HL-60 (cell line): ENCODE measurements at regions not wholly inside any gene's neighbourhood (a gene's known extent, or its start where the extent isn't known, plus 50 kb on each side); places are given as distances from the start of the nearest gene placed in this dataset.

Experiments
- DNase-seq, 2 experiments: peaks; one replicate each; pipeline ENCODE4 v3.0.0-alpha.2; 2010 to 2020; ENCODE audit warnings: low read depth in 1 of 2, low spot score in 1 of 2
- H3K27ac ChIP-seq: fragments of 250-450 bp; sonication (Bioruptor Pico); replicated peaks from 2 replicates; pipeline ENCODE4 v1.5.1; 2020; ENCODE audit warnings: mild to moderate bottlenecking, moderate library complexity
- H3K27me3 ChIP-seq: fragments of 250-450 bp; sonication (Bioruptor Pico); 2 replicates; pipeline ENCODE4 v1.5.1; 2021; ENCODE audit warnings: mild to moderate bottlenecking, moderate library complexity; ENCODE audit not compliant: insufficient read depth, poor library complexity, severe bottlenecking
- H3K4me3 ChIP-seq: replicated peaks from 2 replicates; pipeline ENCODE4 v1.5.1; 2011; ENCODE audit warnings: mild to moderate bottlenecking, control low read depth, low read length; ENCODE audit not compliant: insufficient read depth
- GABPA ChIP-seq: IDR thresholded peaks from 2 replicates; pipeline ENCODE4 v1.6.1; 2012; ENCODE audit warnings: low read depth
- POLR2AphosphoS5 ChIP-seq: IDR thresholded peaks from 2 replicates; pipeline ENCODE4 v1.6.1; 2012; ENCODE audit warnings: low read depth
- SPI1 ChIP-seq: IDR thresholded peaks from 2 replicates; pipeline ENCODE4 v1.6.1; 2012; ENCODE audit warnings: low read depth, mild to moderate bottlenecking, borderline replicate concordance
- TF ChIP-seq, protein P1 (sequence below): IDR thresholded peaks from 2 replicates; pipeline ENCODE4 v1.6.1; 2012; ENCODE audit warnings: low read depth; ENCODE audit not compliant: insufficient replicate concordance
- TF ChIP-seq, protein P2 (sequence below): IDR thresholded peaks from one replicate; pipeline ENCODE4 v1.5.1; 2011; ENCODE audit warnings: low read length, control low read depth, inconsistent platforms; ENCODE audit not compliant: insufficient read depth

DNA sequence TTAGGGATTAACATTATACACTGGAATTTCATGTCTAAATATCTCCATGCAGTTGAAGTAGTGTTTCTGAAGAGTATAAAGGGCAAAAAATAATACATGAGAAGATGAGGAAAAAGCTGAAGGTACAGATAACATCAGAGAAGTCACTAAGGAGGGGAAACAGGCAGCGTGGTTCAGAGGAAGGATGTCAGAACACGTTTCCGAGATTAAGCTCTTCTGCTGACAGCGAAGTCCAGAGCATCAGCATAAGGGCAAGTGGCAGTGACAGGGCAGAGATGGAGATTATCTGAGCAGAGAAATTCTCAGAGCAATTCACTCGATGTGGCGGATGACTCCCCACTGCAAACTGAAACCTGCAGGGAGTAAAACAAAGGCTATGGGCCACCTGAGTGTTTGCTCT lies 443.2 kb upstream of the FRG1 start:
- H3K4me3 ChIP-seq: no peak overlapping the region
- H3K27ac ChIP-seq: no peak overlapping the region
- no peak for DNase-seq
- no peaks in the 10 kb centered on the region for H3K27me3 ChIP-seq
- TF ChIP-seq, protein P1, sequence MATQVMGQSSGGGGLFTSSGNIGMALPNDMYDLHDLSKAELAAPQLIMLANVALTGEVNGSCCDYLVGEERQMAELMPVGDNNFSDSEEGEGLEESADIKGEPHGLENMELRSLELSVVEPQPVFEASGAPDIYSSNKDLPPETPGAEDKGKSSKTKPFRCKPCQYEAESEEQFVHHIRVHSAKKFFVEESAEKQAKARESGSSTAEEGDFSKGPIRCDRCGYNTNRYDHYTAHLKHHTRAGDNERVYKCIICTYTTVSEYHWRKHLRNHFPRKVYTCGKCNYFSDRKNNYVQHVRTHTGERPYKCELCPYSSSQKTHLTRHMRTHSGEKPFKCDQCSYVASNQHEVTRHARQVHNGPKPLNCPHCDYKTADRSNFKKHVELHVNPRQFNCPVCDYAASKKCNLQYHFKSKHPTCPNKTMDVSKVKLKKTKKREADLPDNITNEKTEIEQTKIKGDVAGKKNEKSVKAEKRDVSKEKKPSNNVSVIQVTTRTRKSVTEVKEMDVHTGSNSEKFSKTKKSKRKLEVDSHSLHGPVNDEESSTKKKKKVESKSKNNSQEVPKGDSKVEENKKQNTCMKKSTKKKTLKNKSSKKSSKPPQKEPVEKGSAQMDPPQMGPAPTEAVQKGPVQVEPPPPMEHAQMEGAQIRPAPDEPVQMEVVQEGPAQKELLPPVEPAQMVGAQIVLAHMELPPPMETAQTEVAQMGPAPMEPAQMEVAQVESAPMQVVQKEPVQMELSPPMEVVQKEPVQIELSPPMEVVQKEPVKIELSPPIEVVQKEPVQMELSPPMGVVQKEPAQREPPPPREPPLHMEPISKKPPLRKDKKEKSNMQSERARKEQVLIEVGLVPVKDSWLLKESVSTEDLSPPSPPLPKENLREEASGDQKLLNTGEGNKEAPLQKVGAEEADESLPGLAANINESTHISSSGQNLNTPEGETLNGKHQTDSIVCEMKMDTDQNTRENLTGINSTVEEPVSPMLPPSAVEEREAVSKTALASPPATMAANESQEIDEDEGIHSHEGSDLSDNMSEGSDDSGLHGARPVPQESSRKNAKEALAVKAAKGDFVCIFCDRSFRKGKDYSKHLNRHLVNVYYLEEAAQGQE: no peak
- TF ChIP-seq GABPA (no peak), POLR2AphosphoS5 (no peak), SPI1 (no peak)
- TF ChIP-seq, protein P2, sequence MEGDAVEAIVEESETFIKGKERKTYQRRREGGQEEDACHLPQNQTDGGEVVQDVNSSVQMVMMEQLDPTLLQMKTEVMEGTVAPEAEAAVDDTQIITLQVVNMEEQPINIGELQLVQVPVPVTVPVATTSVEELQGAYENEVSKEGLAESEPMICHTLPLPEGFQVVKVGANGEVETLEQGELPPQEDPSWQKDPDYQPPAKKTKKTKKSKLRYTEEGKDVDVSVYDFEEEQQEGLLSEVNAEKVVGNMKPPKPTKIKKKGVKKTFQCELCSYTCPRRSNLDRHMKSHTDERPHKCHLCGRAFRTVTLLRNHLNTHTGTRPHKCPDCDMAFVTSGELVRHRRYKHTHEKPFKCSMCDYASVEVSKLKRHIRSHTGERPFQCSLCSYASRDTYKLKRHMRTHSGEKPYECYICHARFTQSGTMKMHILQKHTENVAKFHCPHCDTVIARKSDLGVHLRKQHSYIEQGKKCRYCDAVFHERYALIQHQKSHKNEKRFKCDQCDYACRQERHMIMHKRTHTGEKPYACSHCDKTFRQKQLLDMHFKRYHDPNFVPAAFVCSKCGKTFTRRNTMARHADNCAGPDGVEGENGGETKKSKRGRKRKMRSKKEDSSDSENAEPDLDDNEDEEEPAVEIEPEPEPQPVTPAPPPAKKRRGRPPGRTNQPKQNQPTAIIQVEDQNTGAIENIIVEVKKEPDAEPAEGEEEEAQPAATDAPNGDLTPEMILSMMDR: no peak

DNA sequence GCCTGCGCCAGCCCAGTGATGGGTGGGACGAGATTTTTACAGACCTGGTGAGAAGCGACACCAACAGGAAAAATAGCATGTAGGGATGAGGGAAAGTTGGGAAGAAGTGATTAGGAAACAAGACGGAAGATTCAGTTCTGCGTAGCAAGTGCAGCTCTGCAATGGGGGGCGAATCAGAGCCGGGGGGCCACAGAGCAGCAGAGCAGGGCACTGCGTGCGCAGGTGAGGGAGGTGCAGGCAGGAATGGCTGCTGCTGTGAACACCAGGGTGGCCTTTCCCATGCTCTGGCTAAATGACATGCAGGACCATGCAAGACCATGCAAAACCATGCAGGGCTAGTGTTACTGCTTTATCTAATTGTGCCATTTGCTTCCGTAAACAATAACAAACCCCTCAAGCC lies 442.7 kb upstream of the FRG1 start:
- TF ChIP-seq SPI1 (no peak), POLR2AphosphoS5 (no peak), GABPA (no peak)
- TF ChIP-seq, protein P2: no peak
- TF ChIP-seq, protein P1: no peak
- H3K27ac ChIP-seq: no peak overlapping the region
- no peak overlapping the region for H3K4me3 ChIP-seq
- no peak for DNase-seq
- no peaks in the 10 kb centered on the region for H3K27me3 ChIP-seq

DNA sequence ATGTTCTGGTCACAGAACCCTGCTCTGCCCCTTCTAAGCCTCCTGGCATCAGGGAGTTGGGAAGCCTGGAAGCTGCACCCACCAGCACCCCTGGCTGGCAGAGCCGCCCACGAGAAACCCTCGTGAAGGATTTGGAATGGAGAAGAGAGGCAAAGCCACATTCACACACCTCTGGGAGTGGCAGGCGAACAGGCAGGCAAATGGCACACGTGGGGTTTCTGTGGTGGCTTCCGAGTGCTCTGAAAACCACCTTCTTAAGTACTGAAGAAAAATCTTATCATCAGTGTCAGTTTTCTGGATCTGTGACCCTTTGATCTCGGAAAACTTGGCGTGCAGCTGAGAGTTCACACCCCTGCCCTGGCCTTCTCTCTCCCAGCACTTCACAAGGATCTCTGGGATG lies 442.2 kb upstream of the FRG1 start:
- TF ChIP-seq, protein P2: no peak
- TF ChIP-seq GABPA (no peak), POLR2AphosphoS5 (no peak), SPI1 (no peak)
- TF ChIP-seq, protein P1: no peak
- no peaks in the 10 kb centered on the region for H3K27me3 ChIP-seq
- H3K4me3 ChIP-seq: no peak overlapping the region
- no peak for DNase-seq
- no peak overlapping the region for H3K27ac ChIP-seq
